ENCODE measurements at regions not wholly inside any gene's neighbourhood (a gene's known extent, or its start where the extent isn't known, plus 50 kb on each side); places are given as distances from the start of the nearest gene placed in this dataset.
"Not testable (repeated sequence)": the region's sequence is repeated elsewhere in the genome, so short reads cannot be mapped to it uniquely, and the experiment has no call there.

DNA sequence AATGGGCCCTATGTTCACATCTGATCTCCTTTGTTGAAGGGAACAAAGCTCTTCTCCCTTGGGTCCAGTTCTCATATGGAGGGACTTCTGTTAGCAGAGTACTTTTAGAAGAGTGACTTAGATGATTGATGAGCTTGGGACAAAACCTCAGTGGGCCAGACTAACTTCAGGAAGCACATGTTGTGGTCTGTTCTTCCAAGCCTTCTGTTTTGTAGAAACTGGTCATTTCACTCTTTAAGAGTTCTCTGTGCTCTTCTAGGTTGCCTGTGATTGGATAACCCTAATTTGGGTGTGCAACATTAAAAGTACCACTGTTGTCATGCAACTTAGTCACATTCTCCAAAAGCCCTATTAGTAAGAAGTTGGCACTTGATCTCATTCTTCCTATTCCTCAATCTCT is 183.5 kb upstream of the ACO1 start:
- DNase-seq, result no peak

DNA sequence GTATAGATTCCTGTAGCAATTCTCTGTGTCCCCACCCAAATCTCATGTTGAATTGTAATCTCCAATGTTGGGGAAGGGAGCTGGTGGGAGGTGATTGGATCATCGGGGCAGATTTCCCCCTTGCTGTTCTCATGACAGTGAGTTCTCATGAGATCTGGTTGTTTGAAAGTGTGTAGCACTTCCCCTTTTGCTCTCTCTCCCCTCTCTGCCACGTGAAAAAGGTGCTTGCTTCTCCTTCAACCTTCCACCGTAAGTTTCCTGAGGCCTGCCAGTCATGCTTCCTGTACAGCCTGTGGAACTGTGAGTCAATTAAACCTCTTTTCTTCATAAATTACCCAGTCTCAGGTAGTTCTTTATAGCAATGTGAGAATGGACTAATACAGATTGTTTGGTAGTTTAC is 175.3 kb upstream of the ACO1 start:
- not testable (repeated sequence) for DNase-seq

DNA sequence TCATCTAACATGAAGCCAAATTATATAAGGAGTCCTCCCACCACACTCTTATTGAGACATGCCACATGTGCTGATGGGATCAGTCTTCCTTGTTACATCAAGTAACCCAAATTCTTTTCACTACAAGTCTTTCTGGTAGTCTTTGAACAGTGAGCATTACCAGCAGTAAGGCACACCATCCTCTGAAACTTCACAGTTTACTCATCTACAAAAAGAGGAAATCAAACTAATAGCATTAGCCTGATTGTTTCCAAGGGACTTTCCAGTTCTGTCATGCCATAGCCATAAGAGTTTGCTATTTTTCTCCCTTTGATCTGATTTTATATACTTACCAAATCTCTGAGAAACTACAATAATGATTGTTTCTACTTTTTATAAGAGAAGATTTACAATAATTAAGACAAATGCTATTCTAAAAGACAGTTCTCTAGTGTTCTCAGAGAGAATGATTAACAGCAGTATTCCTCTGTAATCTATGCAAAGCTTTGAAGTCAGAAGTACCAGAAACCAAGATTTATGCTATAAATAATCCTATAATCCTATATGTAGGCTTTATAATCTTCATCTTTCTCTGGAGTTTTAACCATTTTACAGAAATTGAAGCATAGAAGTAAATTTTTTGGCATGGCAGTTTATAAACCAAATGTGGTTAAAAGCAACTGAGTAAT is 166.2 kb upstream of the ACO1 start:
- no peak for DNase-seq

DNA sequence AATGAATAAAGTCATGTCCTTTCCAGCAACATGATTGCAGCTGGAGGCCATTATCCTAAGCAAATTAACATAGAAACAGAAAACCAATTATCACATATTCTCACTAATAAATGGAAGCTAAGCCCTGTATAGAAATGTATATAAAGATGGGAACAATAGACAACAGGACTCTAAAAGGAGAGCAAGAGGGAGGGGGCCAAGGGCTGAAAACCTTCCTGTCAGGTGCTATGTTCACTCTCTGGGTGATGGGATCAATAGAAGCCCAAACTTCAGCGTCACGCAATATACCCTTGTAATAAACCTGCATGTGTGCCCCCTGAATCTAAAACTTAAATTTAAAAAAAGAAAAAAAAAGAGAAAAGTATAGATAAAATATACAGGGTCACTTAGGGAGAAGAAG is 163.7 kb upstream of the ACO1 start:
- no peak for DNase-seq

DNA sequence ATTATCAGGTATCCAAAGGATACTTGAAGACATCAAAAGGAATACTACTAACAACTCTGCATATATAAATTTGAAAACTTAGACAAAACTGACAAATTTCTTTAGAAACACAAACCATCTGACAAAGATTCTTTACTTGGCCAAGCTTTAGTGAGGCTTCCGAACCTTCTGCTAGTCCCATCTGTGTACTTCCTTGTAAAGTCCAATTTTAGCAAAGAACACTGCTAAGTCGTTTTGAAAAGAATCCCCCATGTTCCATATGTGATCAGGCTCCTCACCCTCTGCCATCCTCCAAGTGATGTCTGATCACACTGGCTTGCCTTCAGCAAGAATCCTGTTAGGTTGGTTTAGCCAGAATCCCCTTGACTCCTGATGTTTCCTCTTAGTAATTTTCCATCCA is 150.0 kb upstream of the ACO1 start:
- no peak for DNase-seq

DNA sequence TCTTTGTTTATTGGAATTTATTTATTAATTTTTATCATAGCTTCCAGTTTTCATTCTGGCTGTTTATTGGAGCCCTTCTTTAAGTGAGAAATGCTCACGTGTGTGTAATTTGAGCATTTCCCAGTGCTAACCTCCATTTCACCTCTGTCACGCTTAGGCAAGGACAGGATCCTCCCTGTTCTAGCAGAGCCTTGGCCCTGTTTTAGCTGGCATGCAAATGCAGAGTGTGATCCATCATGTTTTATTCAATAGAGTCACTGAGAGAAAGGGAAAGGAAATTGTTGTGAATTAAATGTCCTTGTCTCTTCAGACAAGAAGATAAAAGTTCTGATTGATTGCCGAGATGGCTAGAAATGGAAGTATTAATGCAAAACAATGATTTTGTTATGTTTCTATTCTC is 137.3 kb upstream of the ACO1 start:
- no peak for DNase-seq

DNA sequence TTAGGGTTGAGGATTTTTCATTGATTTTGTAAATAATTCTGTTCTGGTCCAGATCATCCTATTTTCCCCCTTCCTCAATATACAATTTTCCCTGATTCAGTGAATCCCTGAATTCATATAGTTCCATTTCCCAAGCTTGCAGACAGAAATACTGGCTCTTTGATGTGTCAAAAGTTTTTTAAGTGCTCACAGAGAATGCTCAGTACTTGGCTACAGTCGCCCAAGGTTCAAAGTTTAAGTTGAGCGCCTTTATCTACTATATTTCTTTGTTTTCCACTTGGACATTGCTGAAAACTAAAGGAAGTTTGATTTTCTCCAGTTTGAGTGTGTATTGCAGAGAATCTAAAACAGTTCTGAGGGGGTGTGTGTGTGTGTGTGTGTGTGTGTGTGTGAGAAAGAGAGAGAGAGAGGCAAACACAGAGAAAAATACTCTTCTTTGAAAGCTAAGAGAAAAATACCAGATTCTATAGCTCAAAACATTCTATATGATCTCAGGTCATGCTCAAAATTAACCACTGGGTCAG is 136.2 kb upstream of the ACO1 start:
- no peak for DNase-seq

DNA sequence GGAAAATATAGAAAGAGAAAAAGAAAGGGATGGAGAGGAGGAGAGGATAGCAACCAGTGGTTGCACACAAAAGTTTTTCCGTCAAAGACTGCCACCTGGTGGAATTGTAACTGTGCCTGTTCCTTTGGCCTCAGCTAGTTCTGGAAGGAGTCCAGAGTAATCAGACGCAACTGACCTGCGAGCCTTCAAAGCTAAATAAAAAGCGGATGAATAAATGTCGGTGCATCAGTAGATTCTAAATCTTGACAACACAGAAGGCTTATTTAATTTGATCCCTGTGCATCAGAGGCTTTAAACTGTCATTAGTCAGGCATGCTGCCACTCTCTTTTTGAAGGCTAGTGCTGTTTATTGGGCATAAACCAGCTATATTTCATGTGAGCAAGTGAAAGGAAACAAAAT is 132.9 kb upstream of the ACO1 start:
- peak in 1 of 2 experiments; percentile 52 for DNase-seq

DNA sequence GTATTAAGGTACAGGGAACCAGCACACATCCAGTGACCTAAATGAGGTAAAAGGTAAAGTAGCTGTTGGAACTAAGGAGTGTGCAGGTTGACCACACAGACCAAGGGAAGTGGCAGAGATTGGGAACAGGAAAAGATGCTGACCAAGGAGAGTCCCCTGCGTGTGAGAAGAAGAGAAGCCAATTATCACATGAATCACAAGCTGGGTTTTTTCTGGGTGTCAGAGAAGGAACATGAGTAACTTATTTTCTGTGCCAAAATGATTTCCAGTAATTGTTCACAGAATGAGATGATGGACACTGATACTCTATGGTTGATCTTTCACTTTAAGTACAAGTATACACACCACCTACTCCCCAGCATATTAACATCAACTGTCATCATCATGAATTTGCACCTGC is 130.7 kb upstream of the ACO1 start:
- no peak for DNase-seq

DNA sequence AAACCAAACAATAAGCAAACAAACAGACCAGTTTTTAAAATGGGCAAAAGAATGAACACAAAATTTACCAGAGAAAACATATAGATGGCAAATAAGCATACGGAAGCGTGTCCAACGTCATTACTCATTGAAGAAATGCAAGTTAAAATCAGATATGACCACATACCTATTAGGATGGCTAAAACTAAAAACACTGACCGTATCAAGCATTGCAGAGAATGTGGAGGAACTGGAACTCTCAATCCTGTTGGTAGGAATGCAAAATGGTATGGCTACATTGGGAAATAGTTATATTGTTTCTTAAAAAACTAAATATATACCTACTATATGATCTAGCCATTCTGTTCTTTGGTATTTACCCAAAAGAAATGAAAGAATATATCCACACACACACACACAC is 129.4 kb upstream of the ACO1 start:
- DNase-seq, result no peak

DNA sequence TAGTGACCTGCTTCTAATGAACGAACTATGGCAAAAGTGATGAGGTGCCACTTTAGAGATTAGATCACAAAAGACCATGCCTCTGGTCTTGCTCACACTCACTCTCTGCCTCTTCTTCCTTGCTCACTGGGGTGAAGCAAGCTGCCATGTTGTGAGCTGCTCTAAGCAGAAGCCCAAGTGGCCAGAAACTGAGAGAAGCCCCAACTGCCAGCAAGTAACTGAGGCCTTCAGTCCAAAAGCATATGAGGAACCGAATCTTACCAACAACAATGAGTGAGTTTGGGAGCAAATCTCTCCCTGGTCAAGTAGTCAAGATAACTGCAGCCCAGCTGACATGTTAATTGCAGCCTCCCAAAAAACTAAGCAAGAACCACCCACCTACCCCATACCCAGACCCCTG is 126.0 kb upstream of the ACO1 start:
- no peak for DNase-seq

DNA sequence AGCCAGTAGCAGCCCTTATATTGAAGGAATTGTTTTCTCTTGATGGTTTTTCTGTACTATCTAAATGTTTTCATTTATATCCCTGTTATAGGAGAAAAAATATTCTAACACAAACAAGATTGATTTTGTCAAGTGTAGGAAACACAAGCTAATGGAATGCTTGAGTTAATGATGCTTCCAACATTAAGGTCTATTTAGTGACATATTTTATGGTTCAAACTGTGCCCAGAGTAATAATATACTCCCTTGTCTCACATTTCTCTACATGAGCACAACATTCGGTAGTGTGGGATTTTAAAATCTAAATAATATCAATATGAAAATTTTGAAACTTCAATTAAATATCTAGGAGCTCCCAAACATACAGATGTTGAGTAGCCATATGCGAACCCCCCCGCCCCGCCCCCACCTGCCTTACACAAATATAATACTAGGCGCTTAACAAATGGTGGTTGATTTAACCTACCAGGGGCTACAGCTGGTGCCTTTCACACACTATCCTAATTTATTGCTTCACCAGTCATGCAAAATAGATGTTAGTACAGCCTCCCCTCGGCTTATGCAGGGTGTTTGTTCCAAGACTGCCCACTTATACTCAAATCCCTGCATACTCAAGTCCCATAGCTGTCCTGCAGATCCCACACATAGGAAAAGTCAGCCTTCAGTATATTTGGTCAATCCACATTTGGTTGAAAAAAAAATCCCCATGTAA is 124.1 kb upstream of the ACO1 start:
- no peak for DNase-seq

DNA sequence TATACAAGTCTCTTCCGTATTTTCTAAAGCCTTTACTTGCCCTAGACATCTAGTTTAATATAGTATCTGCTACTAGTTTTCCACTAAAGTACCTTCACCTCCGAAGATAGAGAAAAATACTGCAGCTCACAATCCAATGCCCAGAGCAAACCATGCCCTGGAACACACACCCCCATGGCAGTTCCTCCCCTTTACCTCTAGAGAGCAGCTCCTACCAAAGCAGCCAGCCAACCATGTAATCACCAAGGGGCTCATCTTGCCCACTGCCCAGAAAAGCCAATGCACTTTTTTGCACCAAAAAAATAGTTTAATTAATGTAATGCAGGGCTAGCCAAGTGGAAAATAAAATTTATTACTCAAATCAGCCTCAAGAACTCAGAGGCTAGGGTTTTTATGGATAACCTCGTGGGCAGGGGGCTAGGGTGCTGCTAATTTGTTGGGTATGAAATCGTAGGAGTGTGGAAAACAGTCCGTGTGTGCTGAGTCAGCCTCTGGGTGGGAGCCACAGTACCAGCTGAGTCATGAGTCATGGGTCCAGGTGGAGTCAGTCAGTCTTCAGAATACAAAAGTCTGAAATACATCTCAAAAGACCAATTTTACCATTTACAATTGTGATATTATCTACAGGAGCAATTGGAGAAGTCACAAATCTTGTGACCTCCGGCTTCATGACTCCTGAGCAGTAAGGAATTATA is 120.1 kb upstream of the ACO1 start:
- DNase-seq, result no peak

DNA sequence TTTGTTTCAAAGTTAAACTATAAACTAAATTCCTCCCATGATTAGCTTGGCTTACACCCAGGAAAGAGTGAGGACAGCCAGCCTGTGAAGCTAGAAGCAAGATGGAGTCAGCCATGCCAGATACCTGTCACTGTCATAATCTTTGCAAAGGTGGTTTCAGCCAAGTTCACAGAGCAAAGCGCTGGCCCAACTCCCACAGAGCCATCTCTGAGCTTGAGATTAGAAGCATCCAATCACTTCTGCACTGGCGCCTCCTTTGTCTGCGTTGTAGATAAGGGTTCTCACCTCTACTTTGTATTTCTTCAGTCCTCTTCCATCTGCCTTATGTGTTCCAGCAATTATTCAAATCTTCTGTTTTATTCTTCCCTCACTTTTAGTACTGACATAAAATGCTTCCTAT is 119.4 kb upstream of the ACO1 start:
- no peak for DNase-seq

DNA sequence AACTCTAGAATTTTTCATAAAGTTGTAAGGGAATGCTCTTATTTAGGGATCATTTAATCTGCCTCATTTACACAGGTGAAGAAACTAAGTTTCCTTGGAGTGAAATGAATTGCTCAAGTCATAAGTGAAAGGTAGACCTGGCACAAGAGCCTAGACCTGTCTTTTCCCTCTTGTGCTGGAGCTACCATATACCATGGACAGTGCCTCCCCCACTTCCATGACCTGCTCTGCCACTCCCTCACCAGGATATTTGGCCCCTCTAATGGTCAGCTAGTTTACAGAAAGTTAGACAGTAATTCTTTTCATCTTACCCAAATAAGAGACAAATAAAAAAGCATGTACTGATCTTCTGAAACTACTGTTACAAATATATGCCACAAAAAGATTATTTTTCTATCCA is 105.5 kb upstream of the ACO1 start:
- no peak for DNase-seq

DNA sequence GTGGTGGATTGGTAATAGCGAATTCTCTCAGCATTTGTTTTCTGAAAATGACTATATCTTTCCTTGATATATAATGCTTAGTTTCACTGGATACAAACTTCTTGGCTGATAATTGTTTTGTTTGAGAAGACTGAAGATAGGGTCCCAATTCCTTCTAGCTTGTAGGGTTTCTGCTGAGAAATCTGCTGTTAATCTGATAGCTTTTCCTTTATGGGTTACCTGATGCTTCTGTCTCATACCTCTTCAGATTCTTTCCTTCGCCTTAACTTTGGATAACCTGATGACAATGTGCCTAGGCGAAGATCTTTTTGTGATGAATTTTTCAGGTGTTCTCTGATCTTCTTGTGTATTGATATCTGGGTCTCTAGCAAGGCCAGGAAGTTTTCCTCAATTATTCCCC is 94.7 kb upstream of the ACO1 start:
- no peak for DNase-seq

DNA sequence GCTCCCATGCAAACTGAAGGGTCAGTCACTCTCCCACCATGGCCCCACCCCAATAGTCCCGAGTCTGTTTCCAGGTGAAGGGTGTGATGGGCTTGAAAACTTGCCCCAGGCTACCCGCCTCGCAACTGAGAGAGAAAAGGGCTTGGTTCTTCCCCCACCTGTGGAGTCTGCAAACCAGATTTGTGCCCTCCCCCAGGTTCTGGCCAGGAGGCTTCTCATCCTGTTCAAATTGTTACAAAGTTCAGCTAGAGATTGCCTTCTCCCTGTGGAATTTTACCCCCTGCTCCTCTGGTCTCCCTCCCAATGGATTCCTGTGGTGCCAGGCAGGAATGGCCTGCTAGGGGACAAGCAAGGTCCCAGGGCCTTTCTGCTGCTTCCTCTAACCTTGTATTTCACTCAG is 93.1 kb upstream of the ACO1 start:
- no peak for DNase-seq

DNA sequence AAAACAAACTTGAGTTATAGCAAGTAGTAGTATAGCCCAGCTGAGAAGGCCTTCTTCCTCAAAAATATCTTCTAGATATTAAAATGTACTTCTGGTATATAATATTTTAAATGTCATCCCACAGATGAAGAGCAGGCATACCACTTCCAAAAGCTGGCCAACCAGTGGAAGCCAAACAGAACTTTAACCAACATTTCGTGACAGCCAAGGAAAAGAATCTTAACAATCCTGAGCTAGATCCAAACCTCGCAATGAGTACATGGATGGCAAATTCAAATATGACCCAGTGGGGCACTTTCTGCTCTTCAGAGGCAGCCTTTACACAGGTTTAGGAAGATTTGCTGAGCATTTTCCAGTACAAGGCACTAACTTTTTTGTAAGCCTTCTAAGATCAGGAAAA is 91.8 kb upstream of the ACO1 start:
- no peak for DNase-seq

DNA sequence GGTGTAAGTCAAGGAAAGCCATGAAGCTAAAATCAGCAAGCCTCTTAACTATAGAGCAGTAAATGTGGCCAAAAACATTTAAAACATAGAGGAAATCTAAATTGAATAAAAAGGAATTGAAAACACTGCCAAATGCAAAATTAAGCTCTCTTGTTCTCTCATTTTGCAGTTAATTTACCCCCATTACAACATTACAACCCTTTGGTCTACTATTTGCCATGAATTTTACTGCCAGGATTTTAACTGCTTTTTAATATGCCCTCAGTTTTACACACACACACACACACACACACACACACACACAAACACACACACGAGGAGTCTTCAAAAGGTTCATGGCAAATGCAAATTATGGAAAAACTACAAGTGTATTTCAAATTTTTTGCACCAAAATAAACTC is 91.4 kb upstream of the ACO1 start:
- DNase-seq, result no peak

DNA sequence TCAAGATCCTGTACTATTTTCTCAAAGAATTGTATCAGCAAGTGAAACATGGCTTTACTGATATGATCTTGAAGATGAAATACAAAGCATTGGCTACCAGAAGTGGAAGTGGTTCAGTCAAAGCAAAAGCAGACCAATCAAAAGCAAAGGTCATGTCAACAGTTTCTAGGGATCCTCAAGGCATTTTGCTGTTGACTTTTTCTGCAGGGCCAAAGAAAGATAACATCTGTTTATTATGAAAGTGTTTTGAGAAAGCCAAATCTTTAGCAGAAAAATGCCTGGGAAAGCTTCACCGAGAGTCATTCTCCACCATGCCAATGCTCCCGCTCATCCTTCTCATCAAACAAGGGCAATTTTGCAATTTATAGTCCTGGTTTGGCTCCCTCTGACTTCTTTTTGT is 90.3 kb upstream of the ACO1 start:
- no peak for DNase-seq

DNA sequence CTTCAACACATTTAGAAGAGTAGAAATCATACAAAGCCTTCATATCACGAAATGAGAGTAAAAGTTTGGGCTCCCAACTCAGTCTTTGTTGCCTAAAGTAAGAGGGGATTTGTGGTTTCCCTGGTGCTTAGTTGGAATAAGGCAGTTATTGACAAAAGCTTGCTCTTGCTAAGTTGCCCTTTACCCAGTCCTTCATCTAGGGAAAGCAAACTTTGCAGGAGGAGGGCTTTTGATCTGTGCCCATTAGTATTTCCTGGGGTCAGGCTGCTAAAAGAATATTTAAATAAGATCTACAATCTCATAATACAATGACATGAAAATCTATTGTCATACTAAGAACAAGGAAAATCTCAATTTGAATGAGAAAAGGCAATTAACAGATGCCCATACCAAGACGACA is 84.1 kb upstream of the ACO1 start:
- no peak for DNase-seq

DNA sequence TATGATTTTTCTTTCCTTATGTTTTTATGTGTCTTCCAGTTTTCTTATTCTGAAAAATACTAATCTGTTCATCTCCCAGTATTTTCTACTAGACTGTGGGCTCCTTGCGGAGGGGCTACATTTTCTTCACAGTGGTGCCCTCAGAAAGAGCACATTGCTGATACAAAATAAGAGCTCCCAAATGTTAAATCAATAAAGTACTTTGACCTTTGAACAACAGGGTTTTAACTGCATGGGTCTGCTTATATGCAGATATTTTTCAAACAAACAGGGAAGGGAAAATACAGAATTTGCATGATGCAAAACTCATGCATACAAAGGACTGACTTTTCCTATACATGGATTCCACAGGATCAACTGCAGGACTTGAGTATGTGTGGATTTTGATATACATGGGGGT is 79.9 kb upstream of the ACO1 start:
- DNase-seq, result no peak

DNA sequence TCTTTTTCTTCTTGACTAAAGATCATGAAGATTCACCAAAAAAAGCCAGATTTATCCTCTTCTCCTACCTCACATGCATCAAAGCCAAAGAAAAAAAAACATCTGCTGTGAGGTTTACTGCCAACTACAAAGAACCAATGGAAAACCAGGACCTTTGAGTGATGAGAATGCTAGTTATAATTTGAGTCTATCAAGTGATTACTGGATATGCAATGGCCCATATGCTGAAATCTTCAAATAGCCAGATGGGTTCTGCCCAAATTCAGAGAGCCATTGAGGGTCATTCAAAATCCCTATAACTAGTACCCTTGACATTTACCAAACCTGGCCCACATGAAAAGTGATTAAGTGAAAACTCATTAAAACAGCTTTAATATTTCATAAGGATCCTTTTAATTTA is 78.4 kb upstream of the ACO1 start:
- DNase-seq, result no peak

DNA sequence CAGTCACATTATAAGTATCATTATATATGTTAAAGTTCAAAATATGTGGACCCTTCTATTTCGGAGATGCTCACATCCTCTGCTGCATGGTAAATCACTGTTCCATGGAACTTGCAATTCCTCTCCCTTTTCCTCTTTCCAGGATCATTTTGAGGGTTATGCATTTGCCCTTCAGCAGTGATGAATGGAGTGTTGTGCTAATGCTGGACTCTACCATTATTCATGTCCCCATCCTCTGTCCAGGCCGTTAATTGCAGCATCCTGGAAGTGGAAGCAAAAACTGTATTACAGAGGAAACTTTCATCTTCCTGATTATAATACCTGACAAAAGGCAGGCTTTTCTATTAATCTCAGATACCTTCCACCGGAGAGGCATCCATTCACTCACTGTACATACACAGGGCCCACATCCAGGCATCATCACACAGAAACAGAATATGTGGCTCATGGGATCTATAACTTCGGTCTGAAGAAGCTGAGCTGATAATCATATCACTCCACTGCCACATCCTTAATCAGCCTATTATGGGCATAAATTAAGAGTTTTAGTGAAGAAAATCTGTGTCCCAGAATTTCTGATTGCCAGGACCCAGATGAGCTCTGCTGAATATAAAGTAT is 65.0 kb upstream of the ACO1 start:
- no peak for DNase-seq

Data from SW 1271 (cell line).